NCI-H2107 treated with DMSO at 0.1 percent for 48 hours (cell line): ENCODE measurements at regions not wholly inside any gene's neighbourhood (a gene's known extent, or its start where the extent isn't known, plus 50 kb on each side); places are given as distances from the start of the nearest gene placed in this dataset.
"Not testable (repeated sequence)": the region's sequence is repeated elsewhere in the genome, so short reads cannot be mapped to it uniquely, and the experiment has no call there.

ENCODE experiments used
- DNase-seq: peaks from one replicate; lab custom pipeline; 2025; ENCODE audit not compliant: unreplicated experiment; lab: John Stamatoyannopoulos, UW

DNA sequence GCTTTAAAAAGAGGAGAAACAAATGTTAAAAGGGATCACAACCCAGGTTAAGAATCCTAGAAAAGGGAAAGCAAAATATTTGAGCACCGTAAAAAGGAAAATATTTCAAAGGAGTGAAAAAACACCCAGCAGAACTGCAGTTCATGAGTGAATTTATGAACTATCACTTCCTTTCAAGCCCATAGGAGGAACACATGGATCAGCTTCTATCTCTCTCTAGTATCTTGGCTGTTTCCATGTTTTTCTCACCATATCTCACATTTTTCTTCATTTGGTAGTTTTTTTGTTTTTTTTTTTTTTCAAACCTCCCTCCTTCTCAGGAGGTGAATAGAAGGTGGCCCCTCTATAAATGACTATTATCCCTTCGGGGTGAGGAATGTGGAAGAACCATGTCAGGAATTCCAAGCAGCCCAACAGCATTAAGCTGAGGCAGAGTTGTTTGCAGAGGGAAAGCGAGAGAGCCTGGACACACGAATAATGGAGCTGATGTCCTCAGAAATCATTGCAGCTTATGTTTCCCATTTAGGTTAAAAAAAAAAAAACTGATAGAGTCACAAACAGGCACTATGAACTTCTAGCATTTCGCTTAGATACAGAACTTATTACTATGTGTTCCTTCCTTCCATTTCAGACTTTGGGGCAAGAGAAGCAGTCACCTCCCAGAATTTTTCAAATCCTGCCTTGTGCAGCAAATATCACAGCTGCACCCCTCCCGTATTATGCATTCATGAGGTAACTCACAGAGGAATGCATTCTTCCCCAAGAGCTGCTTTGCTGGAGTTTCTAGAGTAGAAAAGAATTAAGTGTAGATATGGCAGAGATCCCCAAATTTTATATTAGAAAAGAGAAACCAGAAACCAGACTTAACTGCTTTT is 315.6 kb downstream of the IRS1 start:
- DNase-seq = no peak

- no peak for DNase-seq
These were observed 316.5 kb downstream of the IRS1 start for GRCh38 chr2:226483143-226483542.

DNA sequence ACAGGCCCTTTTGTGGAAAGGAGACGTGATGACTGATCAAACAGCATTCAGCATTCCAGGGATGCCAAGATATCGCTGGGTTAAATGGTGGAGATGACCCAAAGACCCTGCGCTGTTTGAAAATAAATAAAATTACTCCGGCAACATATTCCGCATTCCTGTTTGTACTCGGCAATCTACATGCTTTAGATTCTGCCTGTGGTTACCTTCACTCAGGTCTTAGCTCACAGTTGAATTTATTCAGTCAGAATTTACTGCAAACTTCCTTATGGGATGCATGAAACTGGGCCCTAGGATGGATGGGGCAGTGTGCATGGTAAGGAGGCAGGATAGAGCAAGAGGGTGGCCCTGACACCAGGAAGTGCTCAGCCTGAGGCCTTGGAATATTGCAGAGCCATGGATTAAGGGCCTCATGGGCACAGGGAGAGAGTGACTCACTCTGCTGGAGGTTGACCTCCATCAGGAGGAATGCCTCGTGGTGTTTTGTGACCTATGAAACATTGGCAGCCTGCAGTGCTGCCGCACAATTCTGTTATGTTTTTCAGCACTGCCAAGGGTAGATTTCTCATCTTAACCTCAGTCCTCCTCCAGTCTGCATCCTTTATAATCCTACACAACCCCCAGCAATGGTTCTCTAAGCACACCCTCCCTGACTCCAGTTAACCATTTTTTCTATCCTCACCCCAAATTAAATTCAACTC is 321.4 kb downstream of the IRS1 start:
- DNase-seq = no peak

DNA sequence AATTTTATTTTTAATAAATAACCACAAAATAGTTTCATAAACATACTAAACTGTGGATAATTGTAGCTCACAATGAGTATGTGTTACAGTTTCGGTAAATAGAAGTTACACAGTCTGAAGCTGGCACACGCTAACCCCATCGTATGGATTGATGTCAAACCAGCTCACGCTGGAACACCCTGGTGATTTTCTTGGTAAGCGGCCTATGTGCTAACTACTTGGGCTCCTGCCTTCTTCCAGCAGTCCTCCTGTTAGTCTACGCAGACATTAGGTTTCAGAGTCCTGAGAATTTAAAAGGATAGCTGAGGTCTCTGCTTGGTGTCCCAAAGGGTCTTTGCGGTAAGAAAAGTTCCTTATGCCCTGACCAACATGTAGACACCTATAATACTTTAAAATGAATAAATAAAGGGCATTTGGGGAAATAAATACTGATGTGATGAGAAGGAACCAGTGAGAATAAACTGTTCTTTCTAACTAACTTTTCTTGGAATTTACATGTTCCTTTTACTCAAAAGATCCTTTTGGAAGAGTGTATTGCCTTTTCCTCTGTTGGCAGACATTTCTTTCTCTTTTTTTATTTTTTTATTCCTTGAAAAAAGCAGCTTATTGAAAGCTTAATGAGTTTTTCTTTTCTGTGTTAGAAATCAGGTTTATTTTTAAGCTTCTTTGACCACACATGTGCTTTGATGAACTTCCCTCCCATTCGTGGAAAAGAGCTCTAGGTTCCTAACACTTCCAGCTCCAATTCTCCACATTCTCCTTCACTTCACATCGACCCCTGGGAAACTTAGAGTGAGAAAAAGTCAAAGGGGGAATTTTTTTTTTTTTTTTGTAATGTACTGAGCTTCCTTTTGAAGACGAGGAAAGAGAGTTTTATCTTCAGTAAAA is 322.2 kb downstream of the IRS1 start:
- no peak for DNase-seq

- DNase-seq = no peak
These were observed 324.0 kb downstream of the IRS1 start for GRCh38 chr2:226475650-226476049.

GRCh38 chr2:226474131-226474530 is 325.5 kb downstream of the IRS1 start:
- DNase-seq = no peak

DNA sequence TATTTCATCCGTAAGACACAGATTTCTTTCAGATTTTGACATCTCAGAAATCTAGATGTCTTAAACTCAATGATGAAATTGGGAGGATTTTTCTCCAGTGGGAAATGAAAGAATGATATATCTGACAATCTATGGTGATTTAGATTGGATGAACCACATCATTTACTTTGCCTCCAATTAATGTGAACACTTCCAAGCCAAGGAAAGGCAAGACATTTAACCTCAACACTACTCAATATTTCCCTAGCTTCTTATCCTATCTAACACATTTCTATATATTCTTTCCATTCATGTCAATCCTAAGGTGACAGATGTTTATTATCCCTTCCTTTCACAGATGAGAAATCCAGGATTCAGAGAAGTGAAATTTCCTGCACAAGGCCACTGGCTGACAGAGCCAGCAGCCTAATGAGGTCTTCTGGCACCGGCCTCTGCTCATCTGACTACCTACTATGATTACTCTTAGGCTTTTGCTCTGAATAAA is 327.6 kb downstream of the IRS1 start:
- DNase-seq = no peak

- DNase-seq = no peak
These were observed 332.0 kb downstream of the IRS1 start for GRCh38 chr2:226467633-226468032.

- DNase-seq = no peak
These were observed 332.4 kb downstream of the IRS1 start for GRCh38 chr2:226467221-226467620.

DNA sequence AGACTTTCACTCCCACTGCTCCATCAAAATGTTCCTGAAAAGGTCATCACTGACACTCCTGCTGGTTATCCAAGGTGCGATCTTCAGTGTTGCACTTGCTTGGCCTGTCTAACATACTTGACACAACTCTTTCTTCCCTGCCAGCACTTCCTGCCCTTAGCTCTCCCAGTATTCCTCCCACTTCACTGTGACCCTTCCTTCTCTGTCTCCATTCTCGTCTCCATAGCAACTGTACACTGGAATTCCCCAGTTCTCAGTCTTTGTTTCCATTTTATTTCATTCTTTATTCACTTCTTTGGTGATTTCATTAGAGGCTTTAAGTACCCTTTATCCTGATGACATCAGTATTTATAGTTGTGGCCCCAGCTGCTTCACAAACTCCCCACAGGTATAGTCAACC is 333.0 kb downstream of the IRS1 start:
- no peak for DNase-seq

DNA sequence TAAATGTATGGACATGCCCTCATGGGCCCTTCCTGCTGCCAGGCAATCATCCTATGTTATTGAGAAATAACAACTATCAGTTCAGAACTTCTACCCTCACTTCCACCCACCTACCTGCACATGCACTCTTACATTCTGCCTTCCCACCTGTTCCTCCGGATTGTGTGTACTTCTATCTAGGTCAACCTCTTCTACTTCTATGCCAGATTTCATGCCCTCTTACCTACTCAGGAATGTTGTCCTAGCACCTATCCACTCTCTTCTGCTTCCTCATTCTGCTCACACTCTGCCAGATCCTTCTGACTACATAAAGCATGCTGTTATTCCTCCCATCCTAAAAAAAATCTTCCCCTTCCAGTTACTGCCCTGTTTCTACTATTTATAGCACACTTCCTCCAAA is 333.5 kb downstream of the IRS1 start:
- DNase-seq = no peak

DNA sequence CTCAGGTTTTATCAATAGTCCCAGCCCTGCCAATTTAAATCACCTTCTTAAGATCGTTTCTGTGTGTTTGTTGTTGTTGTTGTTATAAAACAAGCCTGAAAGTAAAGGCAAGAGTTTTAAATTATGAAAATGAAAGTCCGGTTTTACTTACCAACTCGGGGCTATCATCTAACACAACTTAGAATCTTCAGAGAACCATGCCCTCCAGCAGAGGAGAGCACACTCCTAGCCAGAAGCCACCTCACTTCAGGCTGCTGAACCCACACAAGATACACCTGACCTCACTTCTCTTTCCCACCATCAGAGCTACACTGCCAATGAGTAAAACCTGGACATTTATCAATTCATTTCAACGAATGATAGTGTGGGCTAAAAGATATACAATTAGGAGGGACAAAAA is 335.2 kb downstream of the IRS1 start:
- DNase-seq = no peak

DNA sequence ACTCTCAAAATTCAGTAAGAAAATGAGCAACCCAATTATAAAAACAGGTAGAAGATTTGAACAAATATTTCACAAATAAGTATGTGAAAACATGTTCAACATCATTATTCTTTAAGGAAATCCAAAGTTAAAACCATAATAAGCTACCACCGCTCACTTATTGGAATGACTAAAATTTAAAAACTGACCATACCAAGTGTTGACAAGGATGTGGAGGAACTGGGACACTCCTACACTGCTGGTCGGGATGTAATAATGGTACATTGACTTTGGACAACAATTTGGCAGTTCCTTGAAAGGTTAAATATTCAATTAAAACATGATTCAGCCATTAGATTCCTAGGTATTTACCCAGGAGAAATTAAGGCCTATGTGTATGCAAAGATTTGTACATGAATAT is 336.5 kb downstream of the IRS1 start:
- DNase-seq = no peak

- no peak for DNase-seq
These were observed 337.6 kb downstream of the IRS1 start for GRCh38 chr2:226461981-226462380.

GRCh38 chr2:226456144-226456543 is 343.5 kb downstream of the IRS1 start:
- DNase-seq = not testable (repeated sequence)

DNA sequence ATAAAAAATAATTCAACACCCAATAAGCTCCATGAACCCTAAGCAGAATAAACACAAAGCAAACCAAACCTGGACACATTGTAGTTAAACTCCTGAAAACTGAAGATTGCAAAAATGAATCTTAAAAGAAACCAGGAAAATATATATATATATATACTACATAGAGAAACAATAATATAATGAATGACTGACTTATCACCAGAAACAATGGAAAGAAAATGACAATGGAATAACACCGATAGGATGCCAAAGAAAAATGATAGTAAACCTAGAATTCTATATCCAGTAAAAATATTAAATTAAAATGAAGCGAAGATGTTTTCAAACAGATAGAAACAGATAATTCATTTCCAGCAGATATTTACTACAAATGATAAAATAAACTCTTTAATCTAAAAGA is 346.9 kb downstream of the IRS1 start:
- DNase-seq = no peak

DNA sequence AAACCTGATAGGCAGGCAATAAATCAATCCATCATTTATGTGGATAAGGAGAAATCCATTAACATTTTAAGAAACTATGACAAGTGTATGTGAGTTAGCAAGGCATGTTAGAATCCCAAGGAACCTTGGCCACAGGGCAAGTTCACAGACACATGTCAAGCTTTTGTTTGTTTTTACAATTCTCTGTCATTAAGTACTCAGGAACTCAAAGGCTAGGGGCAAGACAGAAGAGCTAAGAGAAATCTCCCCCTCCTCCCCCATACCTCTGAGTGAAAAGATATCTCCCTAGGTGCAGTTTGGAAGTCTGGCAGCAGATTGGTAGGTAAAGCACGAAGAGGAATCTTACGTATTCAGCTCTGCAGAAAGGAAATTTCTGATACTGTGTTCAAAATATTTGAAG is 348.1 kb downstream of the IRS1 start:
- DNase-seq = no peak

DNA sequence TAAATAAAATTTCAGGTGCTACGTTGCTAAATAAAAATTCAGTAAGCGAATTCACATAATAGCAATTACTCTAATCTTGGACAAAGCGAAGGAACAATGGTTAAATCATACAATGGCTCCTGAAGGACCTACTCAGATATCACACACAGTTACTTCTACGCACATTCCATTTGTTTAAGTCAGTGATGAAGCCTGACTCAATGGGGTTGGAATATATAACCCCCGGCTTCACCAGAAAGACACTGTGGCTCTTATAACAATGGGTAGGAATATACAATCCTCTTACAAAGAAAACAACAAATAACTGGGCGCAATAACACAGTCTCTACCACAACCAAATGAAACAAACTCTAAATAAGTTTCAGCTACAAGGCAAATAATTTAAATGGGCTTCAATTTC is 349.5 kb downstream of the IRS1 start:
- DNase-seq = no peak

- DNase-seq = no peak
These were observed 352.0 kb downstream of the IRS1 start for GRCh38 chr2:226447338-226448300.

DNA sequence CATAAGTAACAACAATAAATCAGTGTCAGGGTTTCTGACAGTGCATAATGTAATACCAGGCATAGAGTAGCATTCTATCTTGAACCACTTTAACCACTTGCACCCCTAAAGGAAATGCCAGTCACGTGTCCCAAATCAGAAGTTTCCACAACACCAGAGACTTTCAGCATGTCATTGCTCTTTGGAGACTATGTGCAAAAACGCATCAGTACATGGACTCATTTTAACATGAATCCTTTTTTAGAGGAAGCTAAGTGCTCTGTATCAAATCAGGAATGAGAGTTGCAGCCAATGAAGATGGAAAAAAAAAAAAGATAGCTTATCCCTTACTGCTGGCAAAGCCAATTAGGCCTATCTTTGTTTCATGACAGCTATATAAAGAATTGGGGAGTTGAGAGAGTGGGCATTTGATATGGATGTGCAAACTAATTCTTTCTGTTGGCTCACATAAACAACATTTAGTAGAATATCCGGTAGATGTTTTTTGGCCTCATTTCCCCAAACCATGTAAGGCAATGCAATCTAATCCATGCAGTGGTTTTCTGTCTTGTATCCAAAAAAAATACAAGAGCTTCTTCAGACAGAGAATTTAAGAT is 353.1 kb downstream of the IRS1 start:
- no peak for DNase-seq
